Colonic mucosa (tissue), 4 donors: ENCODE measurements at regions not wholly inside any gene's neighbourhood (a gene's known extent, or its start where the extent isn't known, plus 50 kb on each side); places are given as distances from the start of the nearest gene placed in this dataset.

ENCODE experiments used
- DNase-seq: peaks from one replicate; pipeline ENCODE4 v3.0.0-alpha.2; 2020
- H3K27ac ChIP-seq: fragments of 200-600 bp; one replicate; pipeline ENCODE4 v1.8.0; 2021
- H3K27me3 ChIP-seq: fragments of 200-600 bp; one replicate; pipeline ENCODE4 v1.8.0; 2021
- H3K36me3 ChIP-seq: fragments of 200-600 bp; one replicate; pipeline ENCODE4 v1.8.0; 2021
- H3K4me1 ChIP-seq: fragments of 200-600 bp; one replicate; pipeline ENCODE4 v1.8.0; 2021; ENCODE audit warnings: mild to moderate bottlenecking
- H3K4me3 ChIP-seq: fragments of 200-600 bp; one replicate; pipeline ENCODE4 v1.8.0; 2021
- H3K9ac ChIP-seq, 2 donors: one replicate each; pipeline ENCODE4 v1.7.0; 2013; ENCODE audit warnings: control low read depth in 2 of 2, low read depth in 2 of 2, low read length in 2 of 2
- H3K9me3 ChIP-seq: fragments of 200-600 bp; one replicate; pipeline ENCODE4 v1.8.0; 2021
- intact Hi-C: fragments of 100-400 bp; cut with DNase I; formaldehyde crosslinking; loops from one replicate; pipeline ENCODE4 v1.14.1; 2022
- TF ChIP-seq, protein P1 (sequence below): fragments of 200-600 bp; IDR thresholded peaks from one replicate; pipeline ENCODE4 v1.8.0; 2022; ENCODE audit warnings: antibody characterized with exemption, mild to moderate bottlenecking
- donor health status: healthy.
- donor health status: DM: no; HTN: no; CAD: no.
- donor health status: DM: no; HTN: no; CAD: no.

GRCh38 chr13:89966524-89966923 lies 1381.0 kb upstream of the MIR17HG start:
- H3K36me3 ChIP-seq, result no peaks in the 10 kb centered on the region
- H3K4me3 ChIP-seq, result no peak overlapping the region
- no peak overlapping the region for H3K27ac ChIP-seq
- DNase-seq, result no peak
- TF ChIP-seq, protein P1, sequence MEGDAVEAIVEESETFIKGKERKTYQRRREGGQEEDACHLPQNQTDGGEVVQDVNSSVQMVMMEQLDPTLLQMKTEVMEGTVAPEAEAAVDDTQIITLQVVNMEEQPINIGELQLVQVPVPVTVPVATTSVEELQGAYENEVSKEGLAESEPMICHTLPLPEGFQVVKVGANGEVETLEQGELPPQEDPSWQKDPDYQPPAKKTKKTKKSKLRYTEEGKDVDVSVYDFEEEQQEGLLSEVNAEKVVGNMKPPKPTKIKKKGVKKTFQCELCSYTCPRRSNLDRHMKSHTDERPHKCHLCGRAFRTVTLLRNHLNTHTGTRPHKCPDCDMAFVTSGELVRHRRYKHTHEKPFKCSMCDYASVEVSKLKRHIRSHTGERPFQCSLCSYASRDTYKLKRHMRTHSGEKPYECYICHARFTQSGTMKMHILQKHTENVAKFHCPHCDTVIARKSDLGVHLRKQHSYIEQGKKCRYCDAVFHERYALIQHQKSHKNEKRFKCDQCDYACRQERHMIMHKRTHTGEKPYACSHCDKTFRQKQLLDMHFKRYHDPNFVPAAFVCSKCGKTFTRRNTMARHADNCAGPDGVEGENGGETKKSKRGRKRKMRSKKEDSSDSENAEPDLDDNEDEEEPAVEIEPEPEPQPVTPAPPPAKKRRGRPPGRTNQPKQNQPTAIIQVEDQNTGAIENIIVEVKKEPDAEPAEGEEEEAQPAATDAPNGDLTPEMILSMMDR, result no peak
- H3K9ac ChIP-seq, result no peak overlapping the region
- intact Hi-C loops, result no loop called here
- H3K4me1 ChIP-seq, result no peaks in the 10 kb centered on the region
- no peaks in the 10 kb centered on the region for H3K9me3 ChIP-seq
- no peaks in the 10 kb centered on the region for H3K27me3 ChIP-seq

GRCh38 chr13:89967701-89968100 lies 1379.8 kb upstream of the MIR17HG start:
- TF ChIP-seq, protein P1, result no peak
- no peaks in the 10 kb centered on the region for H3K4me1 ChIP-seq
- no peak overlapping the region for H3K27ac ChIP-seq
- no peak for DNase-seq
- H3K9me3 ChIP-seq, result no peaks in the 10 kb centered on the region
- H3K36me3 ChIP-seq, result no peaks in the 10 kb centered on the region
- H3K27me3 ChIP-seq, result no peaks in the 10 kb centered on the region
- H3K4me3 ChIP-seq, result no peak overlapping the region
- H3K9ac ChIP-seq, result no peak overlapping the region
- intact Hi-C loops, result no loop called here

DNA sequence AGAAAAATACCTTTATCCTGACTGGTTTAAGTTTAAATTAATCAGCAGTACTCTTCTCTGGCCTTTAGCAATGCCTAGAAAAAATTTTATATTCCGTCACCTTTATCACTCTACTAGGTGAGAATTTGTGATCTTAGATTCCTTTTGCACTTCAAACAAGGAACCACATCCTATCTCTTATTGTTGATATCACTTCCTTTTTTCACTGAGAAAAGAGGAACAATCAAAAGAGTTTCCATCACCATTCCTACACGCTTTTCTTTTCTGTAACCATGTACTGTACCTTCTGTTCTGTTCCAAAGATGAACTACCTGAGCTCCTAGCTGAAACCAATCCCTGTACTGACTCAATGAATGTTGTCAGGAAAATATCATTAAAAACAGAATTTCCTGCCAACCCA lies 1379.0 kb upstream of the MIR17HG start:
- Histone ChIP-seq H3K36me3 (no peaks in the 10 kb centered on the region), H3K9me3 (no peaks in the 10 kb centered on the region), H3K4me3 (no peak overlapping the region), H3K4me1 (no peaks in the 10 kb centered on the region), H3K27me3 (no peaks in the 10 kb centered on the region), H3K9ac (no peak overlapping the region), H3K27ac (no peak overlapping the region)
- DNase-seq, result no peak
- intact Hi-C loops, result no loop called here
- TF ChIP-seq, protein P1, result no peak

GRCh38 chr13:89970353-89970709 lies 1377.2 kb upstream of the MIR17HG start:
- DNase-seq, result no peak
- no peaks in the 10 kb centered on the region for H3K9me3 ChIP-seq
- no peaks in the 10 kb centered on the region for H3K36me3 ChIP-seq
- H3K27ac ChIP-seq, result no peak overlapping the region
- no peak overlapping the region for H3K9ac ChIP-seq
- H3K4me3 ChIP-seq, result no peak overlapping the region
- H3K27me3 ChIP-seq, result no peaks in the 10 kb centered on the region
- intact Hi-C loops, result no loop called here
- TF ChIP-seq, protein P1, result no peak
- no peaks in the 10 kb centered on the region for H3K4me1 ChIP-seq

GRCh38 chr13:89977203-89977602 lies 1370.3 kb upstream of the MIR17HG start:
- Histone ChIP-seq H3K4me3 (no peak overlapping the region), H3K27me3 (no peaks in the 10 kb centered on the region), H3K27ac (no peak overlapping the region), H3K9me3 (no peaks in the 10 kb centered on the region), H3K4me1 (no peaks in the 10 kb centered on the region), H3K36me3 (no peaks in the 10 kb centered on the region), H3K9ac (no peak overlapping the region)
- DNase-seq, result no peak
- TF ChIP-seq, protein P1, result no peak
- intact Hi-C loops, result no loop called here

GRCh38 chr13:89980896-89981295 lies 1366.6 kb upstream of the MIR17HG start:
- intact Hi-C loops, result no loop called here
- Histone ChIP-seq H3K4me3 (no peak overlapping the region), H3K27me3 (no peaks in the 10 kb centered on the region), H3K36me3 (no peaks in the 10 kb centered on the region), H3K4me1 (no peaks in the 10 kb centered on the region), H3K27ac (no peak overlapping the region), H3K9me3 (no peaks in the 10 kb centered on the region), H3K9ac (no peak overlapping the region)
- TF ChIP-seq, protein P1, result no peak
- DNase-seq, result no peak
